Dermis blood vessel endothelial cell (primary cell): ENCODE measurements at regions not wholly inside any gene's neighbourhood (a gene's known extent, or its start where the extent isn't known, plus 50 kb on each side); places are given as distances from the start of the nearest gene placed in this dataset.
"Not testable (repeated sequence)": the region's sequence is repeated elsewhere in the genome, so short reads cannot be mapped to it uniquely, and the experiment has no call there.

Experiments
- DNase-seq: peaks from one replicate; pipeline ENCODE4 v3.0.0; 2010

DNA sequence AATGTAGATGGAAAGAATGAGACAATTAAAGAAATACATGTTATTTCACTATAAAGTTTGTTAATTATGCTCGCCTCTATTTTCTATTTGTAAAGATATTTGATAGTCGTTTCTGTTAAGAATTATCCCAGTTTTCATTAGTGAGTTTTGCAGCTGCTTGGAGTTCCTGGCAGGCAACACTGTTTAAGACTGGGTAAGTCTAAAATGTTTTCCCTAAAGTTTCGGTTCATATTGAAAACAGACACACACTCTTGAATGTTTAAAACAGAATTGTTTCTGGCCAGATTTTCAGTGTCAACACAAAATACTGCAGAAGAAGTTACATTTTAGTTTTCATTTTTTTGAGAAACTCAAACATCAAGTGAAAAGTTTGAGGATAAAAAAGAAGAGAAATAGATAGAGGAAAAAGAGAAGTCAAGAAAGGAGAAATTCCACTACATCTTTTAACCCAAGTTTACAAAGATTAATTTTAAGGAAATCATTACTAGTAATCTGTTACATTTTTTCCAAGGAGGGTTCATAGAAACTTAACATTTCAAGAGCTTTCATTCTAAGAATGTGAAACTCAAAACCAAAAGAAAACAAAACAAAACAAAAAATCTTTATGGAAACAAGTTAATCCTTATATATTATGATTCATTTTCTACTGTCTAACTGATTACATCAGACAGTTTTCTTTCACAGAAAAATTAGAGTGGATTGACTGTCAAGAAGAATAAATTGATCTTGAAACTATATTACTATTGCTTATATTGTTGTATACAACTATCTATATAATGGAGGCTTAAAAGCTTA lies 305.5 kb downstream of the FAT4 start:
- no peak for DNase-seq

DNA sequence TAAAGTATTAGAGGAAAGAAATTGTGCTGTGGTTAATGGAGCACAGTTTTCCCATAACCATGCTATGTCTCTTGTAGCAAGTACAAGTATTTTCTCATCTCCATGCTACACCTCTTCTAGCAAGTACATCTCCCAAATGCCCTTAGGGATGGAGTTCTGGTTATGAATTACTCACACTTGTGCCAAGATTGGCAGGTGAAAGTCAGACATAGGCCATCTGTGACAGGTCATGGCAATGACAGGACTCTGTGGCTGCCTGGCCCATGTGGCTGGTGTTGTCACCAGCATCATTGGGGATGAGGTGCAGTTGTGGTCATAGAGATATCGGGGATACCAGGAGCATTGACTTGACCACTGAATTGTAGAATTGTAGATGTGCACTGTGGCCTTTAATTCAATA lies 310.2 kb downstream of the FAT4 start:
- DNase-seq: no peak

DNA sequence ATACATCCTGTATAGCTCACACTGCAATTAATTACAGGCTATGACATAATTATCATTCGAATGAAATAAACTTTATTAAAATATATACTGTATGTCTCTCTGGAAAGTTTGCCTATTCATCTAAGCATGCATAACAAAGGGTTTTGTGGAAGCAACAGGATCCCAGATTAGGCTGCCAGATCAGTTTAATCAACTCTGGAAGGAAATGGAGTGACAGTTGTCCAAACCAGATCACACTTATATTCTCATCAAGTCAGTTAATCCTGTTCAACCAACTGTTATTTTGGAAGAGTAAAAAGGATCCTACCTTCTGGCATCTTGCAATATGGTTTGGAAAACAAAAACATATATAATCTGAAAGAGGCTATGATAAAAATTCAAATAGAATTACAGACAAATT lies 312.2 kb downstream of the FAT4 start:
- DNase-seq: no peak

DNA sequence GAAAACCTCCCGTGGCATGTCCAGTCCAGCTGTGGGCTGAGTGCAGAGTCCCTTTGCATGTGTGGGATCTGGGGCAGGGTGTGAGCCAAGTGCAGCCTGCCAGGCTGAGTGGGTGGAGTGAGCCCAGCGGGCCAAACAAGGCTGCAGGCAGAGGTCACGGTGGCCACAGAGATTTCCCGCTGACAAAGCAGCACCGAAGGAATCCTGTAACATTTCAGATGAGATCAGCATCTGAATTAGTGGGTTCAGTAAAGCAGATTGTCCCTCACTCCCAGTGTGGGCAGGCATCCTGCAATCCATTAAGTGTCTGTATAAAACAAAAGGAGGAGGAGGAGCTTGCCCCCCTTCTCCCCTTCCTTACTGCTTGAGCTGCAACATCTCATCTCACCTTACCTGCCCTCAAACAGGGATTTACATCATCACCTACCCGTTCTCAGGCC lies 324.4 kb downstream of the FAT4 start:
- DNase-seq: no peak

- DNase-seq: no peak
Observed at GRCh38 chr4:125641611-125642010, 326.9 kb downstream of the FAT4 start.

DNA sequence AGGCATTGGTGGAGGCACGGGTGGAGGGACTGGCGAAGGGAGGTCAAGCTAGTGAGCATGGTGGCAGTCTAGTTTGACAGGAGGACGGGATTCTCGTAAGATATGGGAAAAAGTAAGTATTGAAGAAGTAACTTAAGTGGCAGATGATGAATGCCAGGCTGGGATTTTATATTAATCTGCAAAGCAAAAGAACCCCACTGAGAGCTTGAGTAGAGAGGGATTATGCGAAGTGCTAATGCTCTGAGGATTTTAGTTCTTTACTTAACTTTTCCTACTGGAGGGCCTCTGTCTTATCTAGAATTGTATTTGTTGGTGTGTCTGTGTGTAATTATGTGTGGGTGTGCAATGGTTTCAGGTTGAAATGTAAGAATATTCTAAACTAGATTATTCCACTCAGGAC lies 327.9 kb downstream of the FAT4 start:
- DNase-seq: no peak

GRCh38 chr4:125649452-125649851 lies 334.7 kb downstream of the FAT4 start:
- DNase-seq: no peak

- DNase-seq: no peak
Observed at GRCh38 chr4:125650557-125650956, 335.8 kb downstream of the FAT4 start.

DNA sequence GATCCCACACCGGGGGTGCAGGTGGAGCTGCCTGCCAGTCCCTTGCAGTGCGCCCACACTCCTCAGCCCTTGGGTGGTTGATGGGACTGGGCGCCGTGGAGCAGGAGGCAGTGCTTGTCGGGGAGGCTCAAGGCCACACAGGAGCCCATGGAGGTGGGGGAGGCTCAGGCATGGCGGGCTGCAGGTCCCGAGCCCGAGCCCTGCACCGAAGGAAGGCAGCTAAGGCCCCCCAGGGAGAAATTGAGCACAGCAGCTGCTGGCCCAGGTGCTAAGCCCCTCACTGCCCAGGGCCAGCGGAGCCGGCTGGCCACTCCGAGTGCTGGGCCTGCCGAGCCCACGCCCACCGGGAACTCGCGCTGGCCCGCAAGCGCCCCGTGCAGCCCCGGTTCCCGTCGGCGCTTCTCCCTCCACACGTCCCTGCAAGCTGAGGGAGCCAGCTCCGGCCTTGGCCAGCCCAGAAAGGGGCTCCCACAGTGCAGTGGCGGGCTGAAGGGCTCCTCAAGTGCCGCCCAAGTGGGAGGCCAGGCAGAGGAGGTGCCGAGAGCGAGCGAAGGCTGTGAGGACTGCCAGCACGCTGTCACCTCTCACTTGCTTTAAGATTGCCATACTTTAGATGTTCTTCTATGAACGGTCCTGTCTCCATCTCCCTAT lies 337.1 kb downstream of the FAT4 start:
- not testable (repeated sequence) for DNase-seq

DNA sequence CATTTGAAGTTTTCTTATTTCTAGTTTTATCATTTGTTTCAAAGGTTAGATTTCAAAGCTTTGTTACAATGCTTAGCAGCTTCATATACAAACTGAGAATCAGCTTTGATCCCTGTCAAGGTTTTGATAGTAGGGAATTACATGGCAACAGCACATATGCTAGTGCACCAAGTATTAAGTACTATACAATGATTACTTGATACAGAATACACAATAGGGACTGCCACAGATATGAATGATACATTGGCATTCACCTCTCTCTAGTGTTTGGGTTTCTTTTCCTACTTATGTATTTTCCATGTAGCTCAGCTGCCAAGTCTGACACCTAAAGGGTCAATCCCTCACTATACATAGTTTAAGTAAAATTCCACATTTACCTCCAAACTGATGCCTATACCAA lies 344.0 kb downstream of the FAT4 start:
- DNase-seq: no peak

DNA sequence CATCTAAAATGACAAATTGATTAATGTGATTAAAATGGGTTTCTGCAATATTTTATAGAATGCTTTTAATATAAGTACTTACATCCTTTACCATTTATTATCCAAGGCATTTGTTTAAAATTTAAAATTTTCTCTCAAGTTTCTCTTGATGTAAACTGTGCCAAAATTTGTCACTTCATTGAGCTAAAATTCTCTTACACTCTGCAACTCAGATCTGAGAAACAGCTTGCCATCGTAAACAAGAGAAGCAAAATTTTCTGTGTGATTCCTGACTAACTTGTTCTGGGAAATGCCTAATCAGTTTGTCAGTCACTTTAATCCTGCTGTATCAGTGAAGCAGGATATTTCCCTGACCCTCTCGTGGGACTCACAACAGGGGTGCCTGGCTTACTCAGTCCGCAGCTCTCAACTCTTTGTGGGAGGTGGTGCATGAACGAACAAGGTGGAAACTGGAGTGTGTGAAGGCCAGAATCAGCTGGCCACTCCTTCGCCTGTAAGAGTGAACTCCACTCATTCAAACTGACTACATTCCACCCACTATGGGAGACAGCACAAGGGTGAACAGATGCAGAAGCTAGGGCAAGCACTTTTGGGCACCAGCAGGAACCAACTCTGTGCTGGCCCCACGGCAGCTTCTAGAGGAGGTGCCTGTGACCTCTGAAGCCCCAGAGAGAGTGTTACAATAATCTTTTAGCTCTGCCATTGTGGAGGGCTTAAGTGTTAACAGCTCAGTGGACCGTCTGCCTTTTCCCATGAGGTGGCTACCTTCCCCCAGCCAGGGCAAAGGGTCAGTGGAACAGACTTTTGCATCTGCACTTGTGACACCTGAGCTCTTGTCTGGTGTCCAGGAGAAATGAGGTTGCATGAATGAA lies 349.4 kb downstream of the FAT4 start:
- DNase-seq: no peak

DNA sequence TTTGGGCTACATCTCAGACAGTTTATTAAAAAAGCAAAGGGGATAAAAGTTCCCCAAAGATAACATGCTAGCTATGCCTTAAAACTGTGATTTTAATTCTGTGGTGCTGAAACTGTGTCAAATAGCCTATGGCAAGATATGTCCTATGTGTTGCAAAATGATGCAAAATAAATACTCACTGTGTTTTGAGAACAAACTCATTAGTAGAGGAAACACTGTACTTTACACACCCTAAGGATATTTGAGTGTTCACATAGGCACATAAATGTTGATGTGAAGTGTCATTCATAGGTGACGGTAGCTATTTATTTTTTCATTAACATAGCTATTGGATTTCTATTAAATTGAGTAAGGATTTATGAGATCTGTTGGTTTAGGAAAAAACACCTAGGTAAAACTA lies 351.9 kb downstream of the FAT4 start:
- DNase-seq: no peak

GRCh38 chr4:125676156-125676555 lies 361.4 kb downstream of the FAT4 start:
- no peak for DNase-seq

DNA sequence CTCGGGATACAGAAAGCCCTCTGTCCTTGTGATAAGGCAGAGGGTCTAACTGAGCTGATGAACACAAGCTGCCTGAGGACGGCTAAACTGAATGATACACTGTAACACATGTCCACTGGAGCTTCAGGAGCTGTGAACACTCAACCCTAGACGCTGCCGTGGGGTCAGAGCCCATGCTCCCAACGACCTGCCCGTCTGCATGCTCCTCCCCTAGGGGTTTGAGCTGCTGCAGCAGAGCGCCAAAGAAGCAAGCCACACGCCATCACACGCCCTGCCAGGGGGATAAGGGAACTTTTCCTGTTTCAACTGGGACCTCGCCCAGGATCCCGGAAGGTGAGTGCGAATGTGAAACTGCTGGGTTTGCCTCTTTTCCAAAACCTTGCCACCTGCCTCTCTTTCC lies 361.8 kb downstream of the FAT4 start:
- DNase-seq: no peak

GRCh38 chr4:125677665-125678307 lies 363.0 kb downstream of the FAT4 start:
- DNase-seq: no peak

- DNase-seq: no peak
Observed at GRCh38 chr4:125679989-125680388, 365.2 kb downstream of the FAT4 start.

DNA sequence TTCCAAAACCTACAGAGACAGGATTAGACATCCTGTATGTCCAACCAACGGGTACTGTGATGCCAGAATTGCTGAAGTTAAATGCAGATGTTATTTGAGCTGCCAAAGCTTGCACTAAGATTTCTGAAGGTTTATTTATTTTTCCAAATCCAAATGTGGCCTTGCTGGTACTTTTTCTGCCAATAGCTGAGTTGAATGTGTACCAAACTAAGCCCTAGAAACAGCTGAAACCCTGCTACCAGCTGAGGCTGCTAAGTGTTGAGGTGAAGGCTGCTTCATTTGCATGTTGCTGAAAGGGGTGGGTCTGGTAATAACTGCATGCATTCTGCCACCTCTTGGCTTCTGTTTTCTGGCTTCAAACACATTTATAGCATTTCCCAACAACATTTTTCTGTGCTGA lies 366.5 kb downstream of the FAT4 start:
- no peak for DNase-seq

DNA sequence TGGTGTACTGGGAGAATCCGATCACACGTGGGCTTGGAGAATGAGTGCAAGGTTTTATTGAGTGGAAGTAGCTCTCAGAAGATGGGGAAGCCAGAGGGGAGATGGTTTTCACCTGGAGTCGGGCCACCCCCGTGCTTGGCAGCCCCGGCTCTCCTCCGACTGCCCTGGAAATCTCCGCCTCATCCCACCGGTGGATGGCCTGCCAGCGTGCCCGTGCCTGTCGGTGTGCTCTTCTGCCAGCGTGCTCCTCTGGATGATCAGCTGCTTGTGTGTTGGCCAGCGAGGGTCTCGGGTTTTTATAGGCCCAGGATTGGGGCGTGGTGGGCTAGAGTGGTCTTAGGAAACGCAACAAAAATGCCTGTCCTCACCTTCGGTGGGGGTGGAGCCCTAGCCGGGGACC lies 368.0 kb downstream of the FAT4 start:
- no peak for DNase-seq

DNA sequence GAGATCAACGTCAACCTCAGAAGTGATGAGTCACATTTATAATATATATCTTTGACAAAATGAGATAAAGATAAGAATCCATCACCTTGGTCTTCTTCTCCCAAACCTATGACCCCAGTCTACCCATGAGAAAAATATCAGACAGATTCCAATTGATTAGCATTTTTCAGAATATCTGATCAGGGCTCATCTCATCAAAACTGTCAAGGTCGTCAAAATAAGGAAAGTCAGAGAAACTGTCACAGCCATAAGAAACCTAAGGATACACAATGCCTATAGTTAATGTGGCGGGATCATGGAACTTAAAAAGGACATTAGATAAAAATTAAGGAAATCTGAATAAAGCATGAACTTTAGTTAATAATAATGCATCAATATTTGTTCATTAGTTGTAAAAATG lies 374.1 kb downstream of the FAT4 start:
- DNase-seq: no peak

GRCh38 chr4:125689805-125690204 lies 375.1 kb downstream of the FAT4 start:
- DNase-seq: no peak

DNA sequence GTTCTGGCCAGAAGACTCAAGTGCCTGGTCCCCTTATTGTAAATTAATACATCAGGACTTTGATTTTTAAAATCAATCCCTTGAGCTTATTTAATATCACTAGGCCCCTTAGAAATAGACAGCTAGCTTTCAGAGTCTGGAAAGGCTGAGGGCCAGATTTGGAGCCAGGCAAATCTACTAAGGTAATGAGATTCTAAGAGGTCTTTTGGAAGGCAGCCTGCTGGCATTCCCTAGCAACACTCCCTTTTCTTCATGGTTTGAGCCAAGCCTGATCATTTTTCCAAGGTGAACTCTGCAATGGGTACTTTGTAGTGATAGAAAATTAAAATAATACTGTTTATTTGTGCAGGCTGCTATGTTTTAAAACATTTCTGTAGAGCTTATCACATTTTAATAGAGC lies 378.5 kb downstream of the FAT4 start:
- DNase-seq: no peak

- DNase-seq: no peak
Observed at GRCh38 chr4:125702406-125702805, 387.7 kb downstream of the FAT4 start.

- peak; percentile 70 for DNase-seq
Observed at GRCh38 chr4:125703443-125703842, 388.7 kb downstream of the FAT4 start.
